HG02623 (cell line): ENCODE measurements at regions not wholly inside any gene's neighbourhood (a gene's known extent, or its start where the extent isn't known, plus 50 kb on each side); places are given as distances from the start of the nearest gene placed in this dataset.
"Not testable (repeated sequence)": the region's sequence is repeated elsewhere in the genome, so short reads cannot be mapped to it uniquely, and the experiment has no call there.

Source experiments
- ATAC-seq: cut with Tn5 transposase; IDR thresholded peaks from one replicate; pipeline ENCODE4 v1.9.1; 2021; ENCODE audit warnings: moderate library complexity; ENCODE audit not compliant: unreplicated experiment

- no peak for ATAC-seq
Measured at GRCh38 chr17:71535321-71535720, 585.5 kb upstream of the SOX9 start.

GRCh38 chr17:71546419-71546818 lies 574.4 kb upstream of the SOX9 start:
- no peak for ATAC-seq

GRCh38 chr17:71547904-71548303 lies 572.9 kb upstream of the SOX9 start:
- no peak for ATAC-seq

GRCh38 chr17:71548540-71549190 lies 572.2 kb upstream of the SOX9 start:
- ATAC-seq, result no peak

GRCh38 chr17:71550675-71551074 lies 570.1 kb upstream of the SOX9 start:
- ATAC-seq, result no peak

GRCh38 chr17:71553381-71553780 lies 567.4 kb upstream of the SOX9 start:
- no peak for ATAC-seq

- no peak for ATAC-seq
Measured at GRCh38 chr17:71558901-71559300, 561.9 kb upstream of the SOX9 start.

- ATAC-seq, result no peak
Measured at GRCh38 chr17:71572343-71572742, 548.5 kb upstream of the SOX9 start.

- no peak for ATAC-seq
Measured at GRCh38 chr17:71578446-71578845, 542.4 kb upstream of the SOX9 start.

GRCh38 chr17:71580220-71580619 lies 540.6 kb upstream of the SOX9 start:
- ATAC-seq, result no peak

- ATAC-seq, result no peak
Measured at GRCh38 chr17:71585540-71585939, 535.3 kb upstream of the SOX9 start.

GRCh38 chr17:71592431-71592830 lies 528.4 kb upstream of the SOX9 start:
- no peak for ATAC-seq

- no peak for ATAC-seq
Measured at GRCh38 chr17:71593078-71593477, 527.7 kb upstream of the SOX9 start.

GRCh38 chr17:71599583-71599982 lies 521.2 kb upstream of the SOX9 start:
- not testable (repeated sequence) for ATAC-seq

- no peak for ATAC-seq
Measured at GRCh38 chr17:71600137-71600789, 520.6 kb upstream of the SOX9 start.

- no peak for ATAC-seq
Measured at GRCh38 chr17:71601894-71602504, 518.8 kb upstream of the SOX9 start.

- ATAC-seq, result no peak
Measured at GRCh38 chr17:71613996-71614395, 506.8 kb upstream of the SOX9 start.

- ATAC-seq, result no peak
Measured at GRCh38 chr17:71615820-71616219, 505.0 kb upstream of the SOX9 start.

GRCh38 chr17:71617767-71618166 lies 503.1 kb upstream of the SOX9 start:
- not testable (repeated sequence) for ATAC-seq

GRCh38 chr17:71625330-71625729 lies 495.5 kb upstream of the SOX9 start:
- no peak for ATAC-seq

- ATAC-seq, result no peak
Measured at GRCh38 chr17:71628306-71628705, 492.5 kb upstream of the SOX9 start.

GRCh38 chr17:71631483-71631882 lies 489.3 kb upstream of the SOX9 start:
- ATAC-seq, result no peak
